ENCODE measurements at regions not wholly inside any gene's neighbourhood (a gene's known extent, or its start where the extent isn't known, plus 50 kb on each side); places are given as distances from the start of the nearest gene placed in this dataset.
"Not testable (repeated sequence)": the region's sequence is repeated elsewhere in the genome, so short reads cannot be mapped to it uniquely, and the experiment has no call there.

DNA sequence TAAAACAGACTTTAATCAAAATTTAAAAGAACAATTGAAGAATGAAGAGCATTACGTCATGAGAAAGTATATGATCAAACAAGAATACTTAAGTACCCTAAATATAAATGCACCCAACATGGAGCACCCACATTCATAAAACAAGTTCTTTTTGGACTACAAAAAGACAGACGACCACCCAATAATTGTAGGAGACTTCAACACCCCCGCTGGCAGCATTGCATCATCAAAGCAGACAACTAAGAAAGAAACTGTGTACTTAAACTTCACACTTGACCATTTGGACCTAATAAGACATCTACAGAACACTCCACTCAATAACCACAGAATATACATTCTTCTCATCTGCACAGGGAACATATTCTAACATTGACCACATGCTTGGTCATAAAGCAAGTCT is 291.7 kb upstream of the ZNF322 start:
- DNase-seq (ENCODE audit: low spot score); FAIRE-seq: not testable (repeated sequence)

DNA sequence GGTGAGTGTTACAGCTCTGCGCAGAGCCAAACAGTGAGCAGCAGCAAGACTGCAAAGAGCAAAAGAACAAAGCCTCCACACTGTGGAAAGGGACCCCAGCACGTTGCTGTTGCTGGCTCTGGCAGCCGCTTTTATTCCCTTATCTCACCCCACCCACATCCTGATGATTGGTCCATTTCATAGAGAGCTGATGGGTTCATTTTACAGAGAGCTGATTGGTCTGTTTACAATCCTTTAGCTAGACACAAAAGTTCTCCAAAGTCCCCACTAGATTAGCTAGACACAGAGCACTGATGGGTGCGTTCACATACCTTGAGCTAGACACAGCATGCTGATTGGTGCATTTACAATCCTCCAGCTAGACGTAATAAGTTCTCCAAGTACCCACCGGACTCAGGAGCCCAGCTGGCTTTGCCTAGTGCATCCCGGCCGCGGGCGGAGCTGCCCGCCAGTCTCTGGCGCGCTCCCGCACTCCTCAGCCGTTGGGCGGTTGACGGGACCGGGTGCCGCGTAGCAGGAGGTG is 291.4 kb upstream of the PRSS16 start:
- DNase-seq (ENCODE audit: low spot score); FAIRE-seq: not testable (repeated sequence)

DNA sequence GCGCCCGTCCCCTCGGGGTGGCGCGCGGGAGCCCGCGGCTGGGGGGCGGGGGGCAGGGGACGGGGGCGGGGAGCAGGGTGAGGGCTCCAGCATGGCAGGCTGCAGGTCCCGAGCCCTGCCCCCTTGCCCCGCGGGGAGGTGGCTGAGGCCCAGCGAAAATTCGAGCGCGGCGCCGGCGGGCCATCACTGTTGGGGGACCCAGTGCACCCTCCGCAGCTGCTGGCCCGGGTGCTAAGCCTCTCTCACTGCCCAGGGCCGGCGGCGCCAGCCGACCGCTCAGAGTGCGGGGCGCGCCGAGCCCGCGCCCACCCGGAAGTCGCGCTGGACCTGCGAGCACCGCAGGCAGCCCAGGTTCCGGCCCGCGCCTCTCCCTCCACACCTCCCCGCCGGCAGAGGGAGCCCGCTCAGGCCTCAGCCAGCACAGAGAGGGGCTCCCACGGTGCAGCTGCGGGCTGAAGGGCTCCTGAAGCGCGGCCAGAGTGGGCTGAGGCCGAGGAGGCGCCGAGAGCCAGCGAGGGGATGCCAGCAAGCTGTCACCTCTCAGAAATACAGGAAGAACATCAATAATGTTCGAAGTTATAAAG is 290.8 kb upstream of the PRSS16 start:
- FAIRE-seq, result not testable (repeated sequence)

DNA sequence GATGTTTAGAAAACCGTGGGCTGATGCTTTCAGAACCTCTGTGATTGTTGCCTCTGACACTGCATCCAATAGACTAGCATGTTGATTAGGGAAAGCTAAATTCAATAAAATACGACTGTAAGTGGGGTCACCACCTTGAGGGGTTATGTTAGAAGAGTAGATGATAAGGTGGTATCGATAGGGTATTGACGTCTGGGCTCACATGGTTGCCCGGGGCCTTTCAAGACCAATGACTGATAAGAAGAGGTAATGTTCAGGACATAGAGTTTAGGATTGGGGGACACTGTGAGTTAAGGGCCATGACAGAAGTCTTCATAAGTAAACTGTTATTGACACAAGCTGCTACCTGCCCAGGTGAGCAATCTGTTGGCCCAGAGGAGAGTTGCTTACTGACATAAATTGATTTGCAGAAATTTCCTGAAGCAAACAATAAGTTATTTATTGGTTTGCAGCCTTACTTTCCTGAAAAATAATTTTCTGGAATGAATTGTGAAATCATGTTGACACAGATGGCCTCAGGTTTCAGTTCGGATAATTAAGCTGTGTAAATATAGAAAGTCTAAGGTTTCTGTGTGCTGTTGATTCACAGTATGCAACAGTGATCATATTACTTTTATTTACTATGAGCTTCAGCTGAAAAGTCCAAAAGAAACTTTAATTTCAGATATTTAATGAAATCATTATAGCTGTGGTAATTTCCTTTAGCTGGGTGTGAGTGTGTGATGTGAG is 289.9 kb upstream of the PRSS16 start:
- not testable (repeated sequence) for FAIRE-seq; DNase-seq (ENCODE audit: low spot score)

More for the DNA sequence above, 290.8 kb upstream of the PRSS16 start:
- not testable (repeated sequence) for DNase-seq (ENCODE audit: low spot score)

DNA sequence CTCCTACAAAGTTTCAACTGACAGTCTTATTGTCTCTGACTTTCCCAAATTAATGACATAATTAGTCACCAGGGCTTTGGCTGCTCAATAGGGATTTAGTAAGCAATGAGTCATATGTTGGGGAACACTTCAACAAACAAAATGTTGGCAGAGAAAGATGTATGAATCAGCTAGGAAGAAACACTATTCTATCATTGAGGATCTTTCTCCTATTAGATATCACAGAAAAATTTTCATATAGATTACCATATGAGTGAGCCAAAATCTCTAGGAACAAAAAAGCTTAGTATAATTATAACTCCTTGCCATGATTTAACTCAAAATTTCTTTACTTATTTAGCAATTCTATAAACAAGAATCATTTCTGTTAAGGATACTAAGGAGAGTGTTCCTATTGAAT is 286.3 kb upstream of the PRSS16 start:
- DNase-seq (ENCODE audit: low spot score); FAIRE-seq: not testable (repeated sequence)

DNA sequence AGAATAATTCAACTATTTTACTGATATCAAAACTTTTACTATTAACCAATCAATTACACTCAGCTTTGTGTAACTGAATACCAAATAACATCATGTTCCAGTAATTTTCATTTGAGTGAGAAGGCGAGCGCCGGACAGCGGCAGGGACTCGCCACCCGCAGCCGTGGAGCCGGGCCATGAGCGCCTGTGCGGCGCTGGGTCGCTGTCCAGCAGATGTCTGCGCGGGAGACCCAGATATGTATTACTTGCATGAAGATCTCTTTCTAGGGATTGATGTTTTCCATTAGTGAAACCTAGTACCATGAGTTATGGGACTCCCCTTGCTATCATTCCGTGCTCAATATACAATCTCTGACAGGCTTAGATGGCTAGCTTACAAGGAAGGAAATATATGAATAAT is 245.1 kb upstream of the PRSS16 start:
- no peak for FAIRE-seq

DNA sequence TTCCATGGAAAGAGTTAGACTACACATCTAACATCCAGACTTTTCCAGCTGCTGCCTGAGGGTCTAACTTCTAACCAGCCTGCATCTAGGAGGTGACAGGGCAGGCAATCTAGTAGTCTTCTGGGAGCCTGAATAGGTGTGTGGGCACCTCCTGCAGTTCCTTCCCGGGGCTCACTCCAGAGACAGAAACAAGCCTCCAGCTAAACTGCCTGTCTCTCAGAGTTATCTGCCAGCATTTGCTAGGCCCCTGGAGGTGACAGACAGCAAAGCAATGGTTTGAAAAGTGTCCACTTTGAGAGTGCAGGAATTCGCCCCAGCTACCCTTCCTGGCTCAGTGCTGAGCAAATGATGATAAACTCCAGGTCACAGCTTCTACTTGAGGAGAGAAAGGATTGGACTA is 240.5 kb upstream of the PRSS16 start:
- FAIRE-seq (no peak), DNase-seq (ENCODE audit: low spot score) (no peak)

More for the DNA sequence above, 245.1 kb upstream of the PRSS16 start:
- DNase-seq (ENCODE audit: low spot score), result no peak

DNA sequence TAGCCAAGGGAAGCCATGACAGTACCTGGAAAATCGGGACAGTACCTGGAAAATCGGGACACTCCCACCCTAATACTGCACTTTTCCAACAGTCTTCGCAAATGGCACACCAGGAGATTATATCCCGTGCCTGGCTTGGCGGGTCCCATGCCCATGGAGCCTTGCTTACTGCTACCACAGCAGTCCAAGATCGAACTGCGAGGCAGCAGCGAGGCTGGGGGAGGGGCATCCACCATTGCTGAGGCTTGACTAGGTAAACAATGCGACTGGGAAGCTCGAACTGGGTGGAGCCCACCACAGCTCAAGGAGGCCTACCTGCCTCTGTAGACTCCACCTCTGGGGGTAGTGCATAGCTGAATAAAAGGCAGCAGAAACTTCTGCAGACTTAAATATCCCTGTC is 238.9 kb upstream of the PRSS16 start:
- DNase-seq (ENCODE audit: low spot score); FAIRE-seq: not testable (repeated sequence)

DNA sequence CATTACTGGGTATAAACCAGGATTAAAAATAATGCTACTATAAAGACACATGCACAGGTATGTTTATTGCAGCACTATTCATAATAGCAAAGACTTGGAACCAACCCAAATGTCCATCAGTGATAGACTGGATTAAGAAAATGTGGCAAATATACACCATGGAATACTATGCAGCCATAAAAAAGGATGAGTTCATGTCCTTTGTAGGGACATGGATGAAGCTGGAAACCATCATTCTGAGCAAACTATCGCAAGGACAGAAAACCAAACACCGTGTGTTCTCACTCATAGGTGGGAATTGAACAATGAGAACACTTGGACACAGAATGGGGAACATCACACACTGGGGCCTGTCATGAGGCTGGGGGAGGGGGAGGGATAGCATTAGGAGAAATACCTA is 233.4 kb upstream of the PRSS16 start:
- not testable (repeated sequence) for FAIRE-seq; DNase-seq (ENCODE audit: low spot score)

DNA sequence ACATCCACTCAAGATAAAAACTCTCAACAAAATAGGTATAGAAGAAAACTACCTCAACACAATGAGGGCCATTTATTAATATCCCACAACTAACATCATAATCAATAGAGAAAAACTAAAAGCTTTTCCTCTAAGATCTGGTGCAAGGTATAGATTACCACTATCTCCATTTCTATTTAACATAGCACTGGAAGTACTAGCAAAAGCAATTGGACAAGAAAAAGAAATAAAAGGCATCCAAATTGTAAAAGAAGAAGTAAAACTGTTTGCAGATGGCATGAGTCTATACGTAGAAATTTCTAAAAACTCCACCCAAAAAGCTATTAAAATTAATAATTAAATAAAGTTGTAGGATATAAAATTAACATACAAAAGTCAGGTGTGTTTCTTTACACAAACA is 230.8 kb upstream of the PRSS16 start:
- FAIRE-seq, result no peak
- no peak for DNase-seq (ENCODE audit: low spot score)

DNA sequence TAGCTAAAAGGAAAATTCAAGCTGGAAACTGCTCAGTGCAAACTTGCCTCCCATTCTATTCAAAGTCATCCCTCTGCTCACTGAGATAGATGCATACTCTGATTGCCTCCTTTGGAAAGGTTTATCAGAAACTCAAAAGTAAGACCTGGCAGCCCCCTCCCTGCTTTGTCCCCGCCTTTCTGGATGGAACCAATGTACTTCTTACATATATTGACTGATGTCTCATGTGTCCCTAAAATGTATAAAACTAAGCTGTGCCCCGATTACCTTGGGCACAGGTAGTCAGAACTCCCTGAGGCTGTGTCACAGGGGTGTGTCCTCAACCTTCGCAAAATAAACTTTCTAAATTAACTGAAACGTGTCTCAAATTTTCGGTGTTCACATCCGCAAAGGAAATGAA is 229.1 kb upstream of the PRSS16 start:
- DNase-seq (ENCODE audit: low spot score); FAIRE-seq: not testable (repeated sequence)

DNA sequence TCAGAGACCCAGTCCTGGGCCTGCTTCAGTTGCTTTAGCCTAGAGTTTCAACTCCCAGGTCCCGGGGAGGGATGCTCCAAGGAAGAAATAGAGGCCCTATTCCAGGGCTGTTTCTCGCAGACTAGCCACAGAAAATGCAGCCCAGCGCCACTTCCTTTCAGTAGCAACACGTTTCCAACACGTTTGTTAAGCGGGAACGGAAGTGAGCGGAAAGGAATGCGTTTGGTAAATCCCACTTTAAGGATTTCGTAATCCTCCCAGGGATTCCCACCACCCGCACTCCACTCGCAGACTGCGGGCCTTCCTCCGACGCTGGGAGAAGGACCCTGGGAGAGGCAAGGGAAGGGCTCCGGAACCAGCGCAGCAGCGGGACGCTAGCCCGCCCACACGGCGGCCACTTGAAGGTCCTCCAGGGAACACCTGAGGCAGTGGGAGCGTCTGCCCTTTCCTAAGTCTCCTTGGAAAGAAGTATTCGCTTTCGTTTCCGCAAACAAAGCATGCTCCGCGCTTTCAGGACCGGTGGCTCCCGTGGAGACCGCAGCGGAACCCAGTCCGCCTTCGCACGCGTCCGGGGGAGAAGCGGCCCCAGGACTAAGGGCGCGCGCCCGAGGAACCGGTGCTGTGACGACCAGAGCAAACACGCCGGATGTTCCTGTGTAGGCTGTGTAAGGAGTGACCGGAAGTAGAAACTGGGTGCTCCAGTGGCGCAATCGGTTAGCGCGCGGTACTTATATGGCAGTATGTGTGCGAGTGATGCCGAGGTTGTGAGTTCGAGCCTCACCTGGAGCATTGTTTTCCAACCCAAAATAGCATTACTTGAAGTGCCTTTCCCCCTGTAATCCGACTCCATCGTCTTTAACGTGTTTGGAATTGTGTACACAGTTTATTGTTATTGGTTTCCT is 227.6 kb upstream of the PRSS16 start:
- peak; percentile 91 for DNase-seq (ENCODE audit: low spot score)
- FAIRE-seq, result peak; percentile 94

DNA sequence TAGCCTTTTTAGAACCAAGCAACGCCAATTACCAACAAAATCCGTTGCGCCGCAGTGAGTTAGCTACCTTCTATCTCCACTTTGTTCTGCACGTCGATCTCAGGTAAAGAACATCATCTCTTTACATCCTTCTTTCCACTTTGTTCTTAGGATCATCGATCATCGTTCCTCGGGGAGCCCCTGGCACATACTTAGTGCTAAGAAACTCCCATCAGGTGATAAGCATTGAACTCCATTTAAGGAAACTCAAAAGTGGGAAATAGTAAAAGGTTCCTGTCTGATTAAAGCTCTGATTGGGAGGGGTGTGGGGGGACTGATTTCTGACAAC is 227.0 kb upstream of the PRSS16 start:
- FAIRE-seq (no peak), DNase-seq (ENCODE audit: low spot score) (no peak)

DNA sequence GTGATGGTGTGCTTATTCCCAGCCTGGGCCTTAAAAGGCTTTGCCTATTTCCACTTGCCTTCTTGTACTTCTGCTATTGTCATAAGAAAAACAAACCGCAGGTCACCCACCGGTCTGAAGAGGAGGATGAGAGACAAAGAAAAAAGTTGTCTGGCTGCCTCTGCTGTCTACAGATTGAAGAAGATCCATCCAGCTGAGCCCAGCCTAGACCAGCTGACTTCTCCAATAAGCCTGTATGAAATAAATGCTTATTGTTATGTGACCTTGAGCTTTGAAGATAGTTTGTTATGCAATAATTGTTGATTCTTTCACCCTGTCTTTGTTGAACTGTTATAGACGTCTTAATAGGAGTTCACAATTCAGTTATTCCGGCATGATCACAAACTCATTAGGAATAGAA is 223.8 kb upstream of the PRSS16 start:
- FAIRE-seq, result no peak
- DNase-seq (ENCODE audit: low spot score), result no peak

DNA sequence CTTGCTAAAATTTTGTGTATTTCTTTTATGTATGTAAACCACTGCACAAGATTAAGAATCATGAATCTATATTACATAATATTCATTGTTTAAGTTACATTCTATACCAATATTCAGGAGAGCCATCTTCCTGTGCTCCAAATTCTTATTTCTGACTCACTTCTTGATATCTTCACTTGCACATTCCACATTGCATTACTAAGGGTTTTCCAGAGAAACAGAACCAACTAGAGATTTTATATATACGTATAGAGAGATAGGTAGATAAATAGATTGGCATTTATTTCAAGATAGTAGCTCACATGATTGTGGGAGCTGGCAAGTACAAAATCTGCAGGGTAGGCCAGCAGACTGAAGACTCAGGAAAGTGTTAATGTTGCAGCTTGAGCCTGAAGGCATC is 222.2 kb upstream of the PRSS16 start:
- FAIRE-seq (no peak), DNase-seq (ENCODE audit: low spot score) (no peak)

DNA sequence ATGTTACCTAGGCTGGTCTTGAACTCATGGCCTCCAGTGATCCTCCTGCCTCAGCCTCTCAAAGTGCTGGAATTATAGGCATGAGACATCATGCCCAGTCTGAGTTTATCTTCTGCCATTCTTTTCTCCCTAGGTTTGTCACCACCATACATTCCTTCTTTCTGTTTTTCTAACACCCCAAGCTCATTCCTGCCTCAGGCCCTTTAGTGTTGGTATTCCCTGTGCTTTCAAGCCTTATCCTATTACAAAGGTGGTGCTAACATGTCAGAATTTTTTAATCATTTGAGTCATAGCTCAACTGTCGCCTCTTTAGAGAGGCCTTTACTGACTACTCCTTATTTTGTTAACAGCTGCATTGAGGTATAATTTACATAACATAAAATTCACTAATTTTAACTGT is 221.1 kb upstream of the PRSS16 start:
- DNase-seq (ENCODE audit: low spot score), result no peak
- no peak for FAIRE-seq

DNA sequence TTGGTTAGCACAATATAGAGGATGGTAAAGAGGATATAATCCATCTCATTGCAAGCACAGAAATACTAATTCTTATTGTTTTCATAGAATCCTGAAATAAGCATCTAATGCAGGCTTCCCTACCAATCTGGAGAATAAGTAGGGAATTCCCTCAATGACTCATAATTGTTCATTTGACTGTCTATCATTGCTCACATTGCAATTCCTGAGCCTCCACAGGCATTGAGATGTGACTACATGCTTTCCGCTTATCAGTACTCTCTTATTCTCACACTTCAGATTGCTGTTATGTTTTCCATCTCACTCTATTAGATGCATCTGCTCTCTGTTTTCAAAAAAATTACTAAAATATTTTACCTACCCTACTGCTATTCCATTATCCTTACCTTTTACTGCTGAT is 216.2 kb upstream of the PRSS16 start:
- FAIRE-seq (no peak), DNase-seq (ENCODE audit: low spot score) (no peak)

DNA sequence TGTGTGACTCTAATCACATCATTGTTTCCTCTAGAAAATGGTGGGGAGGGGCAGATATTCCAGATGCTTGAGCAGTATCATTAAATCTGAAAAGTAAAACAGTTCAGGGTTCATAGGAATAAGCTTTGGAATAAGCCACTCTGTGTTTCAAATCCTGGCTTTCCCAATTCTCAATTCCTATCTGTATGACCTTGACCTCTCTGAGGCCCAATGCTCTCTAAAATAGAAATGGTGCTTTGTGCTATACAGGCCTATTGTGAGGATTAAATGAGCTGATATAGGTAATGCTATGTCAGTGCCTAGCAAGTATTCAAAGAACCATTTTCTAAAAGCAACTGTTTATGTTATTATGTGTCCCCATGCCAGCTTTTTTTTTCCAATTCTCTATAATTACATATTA is 209.0 kb upstream of the PRSS16 start:
- DNase-seq (ENCODE audit: low spot score), result no peak

DNA sequence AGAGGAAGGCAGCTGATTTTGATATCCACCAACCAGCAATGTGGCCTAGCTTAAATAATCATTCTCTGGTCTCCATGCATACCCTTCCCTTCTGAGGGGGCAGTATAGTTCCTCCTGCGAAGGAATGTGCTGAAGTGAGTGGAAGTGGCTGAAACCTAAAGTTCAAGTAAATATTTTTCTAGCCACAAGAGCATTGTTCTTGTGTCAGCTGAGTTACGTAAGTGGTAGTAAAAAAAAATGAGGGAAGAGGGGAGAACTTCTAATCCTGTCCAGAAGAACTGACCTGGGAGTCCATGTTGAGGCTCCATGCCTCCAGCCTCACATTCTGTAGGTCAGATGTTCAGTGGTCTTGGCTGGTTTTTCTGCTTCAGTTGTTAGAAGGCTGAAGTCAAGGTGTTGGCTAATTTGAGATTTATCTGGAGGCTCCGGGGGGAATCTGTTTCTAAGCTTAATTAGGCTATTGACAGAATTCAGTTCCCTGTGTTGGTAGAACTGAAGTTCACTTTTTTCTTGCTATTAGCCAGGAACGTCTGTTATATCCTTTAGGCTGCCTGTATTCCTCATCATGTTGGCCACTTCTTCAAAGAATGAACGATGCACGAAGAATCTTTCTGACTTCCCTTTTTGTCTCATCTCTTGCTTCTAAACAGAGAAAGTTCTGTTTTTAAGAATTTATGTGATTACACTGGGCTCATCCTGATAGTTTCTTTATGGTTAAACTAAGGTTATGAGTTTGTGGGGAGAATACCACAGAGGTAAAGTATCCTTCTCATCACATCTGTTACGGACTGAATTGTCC is 207.1 kb upstream of the PRSS16 start:
- peak; percentile 10 for DNase-seq (ENCODE audit: low spot score)
- FAIRE-seq, result no peak

More for the DNA sequence above, 209.0 kb upstream of the PRSS16 start:
- no peak for FAIRE-seq

DNA sequence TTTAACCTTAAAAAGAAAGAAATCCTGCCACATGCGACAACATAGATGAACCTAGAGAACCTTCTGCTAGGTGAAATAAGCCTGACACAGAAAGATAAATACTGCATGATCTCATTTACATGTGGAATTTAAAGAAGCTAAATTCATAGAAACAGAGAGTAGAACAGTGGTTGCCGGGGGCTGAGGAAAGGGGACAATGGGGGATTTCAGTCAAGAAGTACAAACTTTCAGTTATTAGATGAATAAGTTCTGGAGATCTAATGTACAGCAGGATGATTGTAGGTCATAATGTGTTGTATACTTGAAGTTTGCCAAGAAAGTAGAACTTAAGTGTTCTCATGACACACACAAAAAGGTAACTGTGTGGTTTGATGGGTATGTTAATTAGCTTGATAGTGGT is 204.3 kb upstream of the PRSS16 start:
- FAIRE-seq (no peak), DNase-seq (ENCODE audit: low spot score) (no peak)

DNA sequence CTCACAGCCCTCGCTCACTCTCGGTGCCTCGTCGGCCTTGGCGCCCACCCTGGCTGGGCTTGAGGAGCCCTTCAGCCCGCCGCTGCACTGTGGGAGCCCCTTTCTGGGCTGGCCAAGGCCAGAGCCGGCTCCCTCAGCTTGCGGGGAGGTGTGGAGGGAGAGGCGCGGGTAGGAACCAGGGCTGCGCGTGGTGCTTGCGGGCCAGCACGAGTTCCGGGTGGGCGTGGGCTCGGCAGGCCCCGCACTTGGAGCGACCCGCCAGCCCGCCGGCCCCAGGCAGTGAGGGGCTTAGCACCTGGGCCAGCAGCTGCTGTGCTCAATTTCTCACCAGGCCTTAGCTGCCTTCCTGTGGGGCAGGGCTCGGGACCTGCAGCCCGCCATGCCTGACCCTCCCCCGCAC is 202.4 kb upstream of the PRSS16 start:
- FAIRE-seq, result not testable (repeated sequence)

More for the DNA sequence above, 202.4 kb upstream of the PRSS16 start:
- DNase-seq (ENCODE audit: low spot score), result not testable (repeated sequence)
